A673 (cell line): ENCODE measurements at regions not wholly inside any gene's neighbourhood (a gene's known extent, or its start where the extent isn't known, plus 50 kb on each side); places are given as distances from the start of the nearest gene placed in this dataset.
"Not testable (repeated sequence)": the region's sequence is repeated elsewhere in the genome, so short reads cannot be mapped to it uniquely, and the experiment has no call there.

ENCODE experiments used
- BruUV-seq: library from RNA; stranded (reverse); fragments of 400-500 nt; replicated peaks from 2 replicates; lab custom pipeline; 2021; lab: Mats Ljungman, UMichigan
- CTCF ChIA-PET: fragments of 300-600 bp; sonication (Branson Sonifier 250); formaldehyde crosslinking; loops from one replicate; lab custom pipeline; 2022; ENCODE audit warnings: antibody characterized with exemption; lab: Charles Lee
- POLR2A ChIA-PET: fragments of 300-600 bp; sonication (Branson Sonifier 250); formaldehyde crosslinking; loops from one replicate; lab custom pipeline; 2022; ENCODE audit warnings: antibody characterized with exemption; ENCODE audit not compliant: low non-redundant PET; lab: Charles Lee
- DNase-seq: peaks from one replicate; pipeline ENCODE4 v3.0.0-alpha.2; 2015; ENCODE audit warnings: low spot score
- H3K27ac ChIP-seq: fragments of 200-600 bp; sonication (generic); 2 replicates; pipeline ENCODE4 v1.5.1; 2016; ENCODE audit warnings: mixed run types, low read depth, mild to moderate bottlenecking, mixed read lengths, antibody characterized with exemption, low read length; ENCODE audit not compliant: poor library complexity, severe bottlenecking
- H3K27me3 ChIP-seq: fragments of 200-600 bp; sonication (generic); replicated peaks from 2 replicates; pipeline ENCODE4 v1.6.1; 2017; ENCODE audit warnings: mixed run types, low read depth, mild to moderate bottlenecking, mixed read lengths, antibody characterized with exemption, low read length; ENCODE audit not compliant: insufficient read depth, poor library complexity
- H3K36me3 ChIP-seq: fragments of 200-600 bp; sonication (generic); 2 replicates; pipeline ENCODE4 v1.6.1; 2016; ENCODE audit warnings: mixed run types, mild to moderate bottlenecking, mixed read lengths, antibody characterized with exemption, low read length; ENCODE audit not compliant: insufficient read depth, poor library complexity, severe bottlenecking
- H3K4me1 ChIP-seq: fragments of 200-600 bp; sonication (generic); 2 replicates; pipeline ENCODE4 v1.6.1; 2017; ENCODE audit warnings: mixed run types, mild to moderate bottlenecking, mixed read lengths, antibody characterized with exemption, low read length; ENCODE audit not compliant: insufficient read depth, poor library complexity, severe bottlenecking
- H3K4me3 ChIP-seq: fragments of 200-600 bp; sonication (generic); 2 replicates; pipeline ENCODE4 v1.5.1; 2016; ENCODE audit warnings: low read depth, mixed run types, mild to moderate bottlenecking, mixed read lengths, low read length; ENCODE audit not compliant: poor library complexity, severe bottlenecking
- H3K9me3 ChIP-seq: fragments of 200-600 bp; sonication (generic); 2 replicates; pipeline ENCODE4 v1.6.1; 2016; ENCODE audit warnings: mixed run types, low read depth, mild to moderate bottlenecking, mixed read lengths, antibody characterized with exemption, low read length; ENCODE audit not compliant: poor library complexity, severe bottlenecking
- EZH2 ChIP-seq: fragments of 200-600 bp; sonication (generic); IDR thresholded peaks from 2 replicates; pipeline ENCODE4 v1.6.1; 2017; ENCODE audit warnings: borderline replicate concordance, low read depth, mild to moderate bottlenecking, mixed read lengths, antibody characterized with exemption, low read length; ENCODE audit not compliant: poor library complexity, severe bottlenecking
- intact Hi-C: fragments of 100-400 bp; cut with micrococcal nuclease; formaldehyde crosslinking; loops from one replicate; pipeline ENCODE4 v1.10.0; 2022; ENCODE audit not compliant: unreplicated experiment
- TF ChIP-seq, protein P1 (sequence below): fragments of 300-800, 200-600 bp; sonication (generic); conservative IDR thresholded peaks from 2 replicates; pipeline ENCODE4 v1.5.1; 2017; ENCODE audit warnings: low read depth, mild to moderate bottlenecking, antibody characterized with exemption, low read length, moderate library complexity, mixed read lengths

DNA sequence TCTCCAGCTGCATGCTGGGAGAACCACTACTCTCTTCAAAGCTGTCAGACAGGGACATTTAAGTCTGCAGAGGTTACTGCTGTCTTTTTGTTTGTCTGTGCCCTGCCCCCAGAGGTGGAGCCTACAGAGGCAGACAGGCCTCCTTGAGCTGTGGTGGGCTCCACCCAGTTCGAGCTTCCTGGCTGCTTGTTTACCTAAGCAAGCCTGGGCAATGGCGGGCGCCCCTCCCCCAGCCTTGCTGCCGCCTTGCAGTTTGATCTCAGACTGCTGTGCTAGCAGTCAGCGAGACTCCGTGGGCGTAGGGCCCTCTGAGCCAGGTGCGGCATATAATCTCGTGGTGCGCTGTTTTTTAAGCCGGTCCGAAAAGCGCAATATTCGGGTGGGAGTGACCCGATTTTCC is 215.0 kb downstream of the STIM2 start:
- intact Hi-C loops, CTCF ChIA-PET, H3K36me3 ChIP-seq, H3K27ac ChIP-seq, DNase-seq, H3K27me3 ChIP-seq, H3K4me1 ChIP-seq, H3K9me3 ChIP-seq, H3K4me3 ChIP-seq, BruUV-seq, POLR2A ChIA-PET: not testable (repeated sequence)

DNA sequence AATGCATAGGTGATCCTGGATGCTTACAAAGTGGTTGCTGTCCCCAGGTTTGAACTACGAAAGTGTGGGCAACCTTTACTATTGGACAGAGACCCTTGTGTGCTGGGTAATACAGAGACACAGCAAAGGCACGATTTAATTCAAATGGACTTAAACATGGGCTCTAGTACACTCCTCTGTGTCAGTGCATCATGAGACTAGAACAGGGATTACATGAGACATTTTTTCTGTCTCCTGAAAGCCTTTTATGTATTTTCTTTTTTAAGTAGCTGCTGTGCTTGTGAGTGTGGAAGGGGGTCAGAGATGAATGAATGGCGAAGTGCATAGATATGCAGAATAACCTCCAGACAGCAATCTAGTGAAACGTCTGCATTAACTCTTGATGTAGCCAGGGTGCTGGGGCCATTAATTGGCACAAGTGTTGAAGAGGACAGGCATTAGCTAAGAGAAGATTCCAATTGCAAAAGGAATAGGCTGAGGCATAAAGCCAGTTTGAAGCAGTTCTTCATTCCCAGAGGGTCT is 218.4 kb downstream of the STIM2 start:
- POLR2A ChIA-PET: no interaction called here
- no TSS peak for BruUV-seq
- H3K4me1 ChIP-seq: no peaks in the 10 kb centered on the region
- intact Hi-C loops: loop anchor here (1.0 kb wide), 1 partner anchor 13 kb away; no protein-coding TSS in a partner anchor
- H3K9me3 ChIP-seq: no peaks in the 10 kb centered on the region
- peaks cover 7% of the 10 kb centered on the region for H3K27me3 ChIP-seq
- no peaks in the 10 kb centered on the region for H3K36me3 ChIP-seq
- TF ChIP-seq, protein P1, sequence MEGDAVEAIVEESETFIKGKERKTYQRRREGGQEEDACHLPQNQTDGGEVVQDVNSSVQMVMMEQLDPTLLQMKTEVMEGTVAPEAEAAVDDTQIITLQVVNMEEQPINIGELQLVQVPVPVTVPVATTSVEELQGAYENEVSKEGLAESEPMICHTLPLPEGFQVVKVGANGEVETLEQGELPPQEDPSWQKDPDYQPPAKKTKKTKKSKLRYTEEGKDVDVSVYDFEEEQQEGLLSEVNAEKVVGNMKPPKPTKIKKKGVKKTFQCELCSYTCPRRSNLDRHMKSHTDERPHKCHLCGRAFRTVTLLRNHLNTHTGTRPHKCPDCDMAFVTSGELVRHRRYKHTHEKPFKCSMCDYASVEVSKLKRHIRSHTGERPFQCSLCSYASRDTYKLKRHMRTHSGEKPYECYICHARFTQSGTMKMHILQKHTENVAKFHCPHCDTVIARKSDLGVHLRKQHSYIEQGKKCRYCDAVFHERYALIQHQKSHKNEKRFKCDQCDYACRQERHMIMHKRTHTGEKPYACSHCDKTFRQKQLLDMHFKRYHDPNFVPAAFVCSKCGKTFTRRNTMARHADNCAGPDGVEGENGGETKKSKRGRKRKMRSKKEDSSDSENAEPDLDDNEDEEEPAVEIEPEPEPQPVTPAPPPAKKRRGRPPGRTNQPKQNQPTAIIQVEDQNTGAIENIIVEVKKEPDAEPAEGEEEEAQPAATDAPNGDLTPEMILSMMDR: no peak
- TF ChIP-seq EZH2: no peak
- no peak overlapping the region for H3K27ac ChIP-seq
- no peak overlapping the region for H3K4me3 ChIP-seq
- CTCF ChIA-PET: no interaction called here
- no peak for DNase-seq

- no peak for DNase-seq
- CTCF ChIA-PET: no interaction called here
- TF ChIP-seq, protein P1: no peak
- no peak for TF ChIP-seq EZH2
- peaks cover 15% of the 10 kb centered on the region for H3K27me3 ChIP-seq
- no peak overlapping the region for H3K27ac ChIP-seq
- H3K9me3 ChIP-seq: no peaks in the 10 kb centered on the region
- H3K4me1 ChIP-seq: no peaks in the 10 kb centered on the region
- intact Hi-C loops: no loop called here
- no TSS peak for BruUV-seq
- H3K36me3 ChIP-seq: no peaks in the 10 kb centered on the region
- POLR2A ChIA-PET: no interaction called here
- no peak overlapping the region for H3K4me3 ChIP-seq
Measured at GRCh38 chr4:27081675-27082586, 221.3 kb downstream of the STIM2 start.
